CD4-positive, alpha-beta T cell treated with Interleukin-15 for 4 hours (primary cell): ENCODE measurements at regions not wholly inside any gene's neighbourhood (a gene's known extent, or its start where the extent isn't known, plus 50 kb on each side); places are given as distances from the start of the nearest gene placed in this dataset.
A peak's percentile ranks its signal among the peaks of the same experiment; 100 is the strongest.

Experiments used
- DNase-seq: peaks from one replicate; pipeline ENCODE4 v3.0.0-alpha.2; 2020; ENCODE audit warnings: low spot score

- DNase-seq, result no peak
Observed at GRCh38 chr3:71879089-71879488, 94.1 kb upstream of the PROK2 start.

GRCh38 chr3:71876135-71877105, 91.5 kb upstream of the PROK2 start:
- DNase-seq, result no peak

GRCh38 chr3:71875461-71875947, 90.6 kb upstream of the PROK2 start:
- peak; percentile 73 for DNase-seq

- no peak for DNase-seq
Observed at GRCh38 chr3:71874618-71875017, 89.7 kb upstream of the PROK2 start.

DNA sequence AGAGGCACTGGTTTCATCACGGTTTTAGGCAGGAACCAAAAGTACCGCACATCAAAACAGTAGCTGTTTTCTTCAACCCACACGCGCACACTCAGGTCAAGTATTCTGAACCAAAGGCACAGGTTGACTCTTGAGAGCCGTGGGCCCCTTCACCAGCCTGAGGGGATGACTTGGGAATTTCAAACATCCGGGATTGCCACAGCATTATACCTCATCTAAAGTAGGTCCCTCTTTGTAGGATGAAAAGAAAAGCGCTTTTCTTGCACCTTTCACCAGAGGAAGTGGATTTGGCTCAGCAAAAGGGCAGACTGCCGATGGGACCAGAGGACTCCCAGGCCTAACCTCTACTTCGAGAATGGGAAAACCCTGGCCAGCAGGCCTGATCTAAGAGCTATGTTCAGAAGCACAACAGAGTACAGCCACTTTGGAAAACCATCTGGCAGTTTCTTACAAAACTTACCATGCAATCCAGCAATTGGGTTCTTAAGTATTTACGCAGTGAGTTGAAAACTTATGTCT, 88.2 kb upstream of the PROK2 start:
- no peak for DNase-seq

DNA sequence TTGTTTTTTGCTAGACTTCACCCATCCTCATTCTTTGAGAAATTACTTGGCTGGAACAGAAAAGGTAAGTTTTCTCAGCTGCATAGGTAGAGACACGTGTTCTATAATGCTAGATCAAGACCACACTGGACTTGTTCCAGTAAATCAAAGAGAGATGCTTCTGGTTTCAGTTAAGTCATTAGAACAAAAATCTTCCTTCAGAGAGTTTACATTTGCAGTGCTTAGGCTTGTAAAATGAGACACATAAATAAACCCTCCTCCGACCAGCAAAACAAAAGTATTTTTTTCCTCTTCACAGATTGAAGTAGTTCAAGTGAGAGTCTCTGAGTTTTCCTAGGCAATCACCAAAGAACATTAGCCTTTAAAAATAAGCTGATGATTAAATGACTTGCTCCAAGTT, 87.3 kb upstream of the PROK2 start:
- DNase-seq, result no peak

DNA sequence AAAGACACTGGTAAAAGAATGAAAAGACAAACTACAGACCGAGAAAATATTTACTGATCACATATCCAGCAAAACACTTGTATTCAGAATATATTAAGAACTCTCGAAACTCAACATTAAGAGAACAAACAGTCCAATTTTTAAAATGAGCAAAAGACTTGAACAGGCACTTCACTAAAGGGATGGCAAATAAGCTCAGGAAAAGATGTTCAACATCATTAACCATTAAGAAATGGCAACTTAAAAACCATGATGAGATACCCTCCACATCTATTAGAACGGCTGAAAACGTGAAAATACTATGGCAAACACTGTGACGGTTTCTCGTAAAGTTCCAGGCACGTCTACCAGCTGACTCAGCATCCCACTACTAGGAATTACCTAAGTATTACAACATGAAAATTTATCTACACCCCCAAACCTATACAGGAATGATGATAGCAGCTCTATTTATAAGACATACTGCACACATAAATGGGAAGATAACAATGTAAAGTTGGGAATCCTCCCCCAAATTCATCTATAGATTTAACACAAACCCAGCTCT, 86.1 kb upstream of the PROK2 start:
- DNase-seq, result no peak

DNA sequence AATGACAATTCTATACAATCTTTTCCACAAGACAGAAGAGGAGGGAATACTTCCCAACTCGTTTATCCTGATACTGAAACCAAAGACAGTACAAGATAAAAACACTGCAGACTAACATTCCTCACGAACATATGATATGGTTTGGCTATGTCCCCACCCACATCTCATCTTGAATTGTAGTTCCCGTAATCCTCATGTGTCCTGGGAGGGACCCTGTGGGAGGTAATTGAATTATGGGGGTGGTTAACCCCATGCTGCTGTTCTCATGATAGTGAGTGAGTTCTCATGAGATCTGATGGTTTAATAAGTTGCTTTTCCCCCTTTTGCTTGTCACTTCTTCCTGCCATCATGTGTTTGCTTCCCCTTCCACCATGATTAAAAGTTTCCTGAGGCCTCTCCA, 83.9 kb upstream of the PROK2 start:
- no peak for DNase-seq

GRCh38 chr3:71865727-71866126, 80.8 kb upstream of the PROK2 start:
- DNase-seq, result no peak

DNA sequence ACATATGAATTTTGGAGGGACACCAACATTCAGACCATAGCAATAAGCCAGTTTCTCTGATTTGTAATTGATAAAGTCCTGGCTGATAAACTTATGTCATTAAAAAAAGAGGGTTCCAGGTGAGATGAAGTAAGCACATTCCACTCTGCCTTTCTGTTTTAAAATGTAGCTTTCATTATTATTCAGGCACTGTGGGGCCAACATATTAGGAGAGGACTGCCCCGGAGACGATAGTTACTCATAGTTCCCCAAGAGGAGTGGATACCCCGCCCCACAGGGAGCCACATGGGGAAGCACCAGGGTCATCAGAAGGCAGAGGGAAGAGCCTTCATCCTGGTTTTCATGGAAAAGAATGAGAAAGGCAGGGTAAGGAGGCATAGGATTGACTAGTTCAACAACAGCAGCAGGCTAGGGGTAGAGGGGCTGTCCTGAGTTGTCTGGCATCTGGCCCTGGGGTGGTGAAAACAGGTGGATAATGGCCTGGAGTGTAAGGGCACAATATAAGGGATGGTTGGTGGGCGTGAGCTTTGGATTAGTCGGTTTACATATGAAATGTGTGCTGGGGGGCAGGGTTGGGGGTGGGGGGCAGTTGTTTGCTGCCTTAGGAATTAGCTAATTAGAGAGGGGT, 78.7 kb upstream of the PROK2 start:
- no peak for DNase-seq

- no peak for DNase-seq
Observed at GRCh38 chr3:71862371-71863140, 77.6 kb upstream of the PROK2 start.

DNA sequence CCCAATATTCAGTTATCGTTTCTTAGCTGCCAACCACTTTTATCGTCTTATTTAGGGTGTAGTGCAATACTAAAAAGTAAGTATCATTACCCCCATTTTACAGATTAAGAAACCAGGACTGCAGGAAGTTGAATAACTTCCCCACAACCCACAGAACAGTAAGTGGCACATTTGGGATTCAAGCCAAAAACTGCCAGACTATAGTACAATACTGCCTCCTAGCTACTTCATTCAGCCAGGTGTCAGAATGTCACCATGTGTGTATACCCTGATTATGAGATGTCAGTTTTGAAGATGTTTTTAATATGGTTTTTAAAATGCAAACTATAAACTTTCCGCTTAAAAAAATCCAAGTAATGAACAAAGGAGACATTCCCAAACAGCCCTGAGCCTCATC, 74.2 kb upstream of the PROK2 start:
- peak; percentile 67 for DNase-seq

GRCh38 chr3:71858503-71859122, 73.7 kb upstream of the PROK2 start:
- DNase-seq, result no peak

GRCh38 chr3:71857956-71858355, 73.0 kb upstream of the PROK2 start:
- no peak for DNase-seq

DNA sequence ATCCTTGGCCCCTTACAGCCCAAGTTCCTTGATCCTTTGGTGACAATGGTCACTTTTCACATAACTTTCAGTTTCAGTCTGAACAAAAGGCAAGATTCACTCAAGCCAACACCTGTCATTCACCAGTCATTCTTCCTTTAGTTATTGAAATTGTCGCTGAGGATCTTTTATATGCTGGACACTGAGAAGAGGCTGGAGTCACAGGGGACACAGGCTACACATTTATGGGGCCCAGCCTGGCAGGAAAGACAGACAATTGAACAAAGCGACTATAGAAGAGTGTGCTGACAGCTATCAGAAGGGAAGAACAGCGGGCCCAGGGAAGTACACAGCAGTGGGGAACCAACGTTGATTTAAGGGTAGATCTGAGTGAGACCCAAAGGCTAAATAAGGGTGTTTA, 69.8 kb upstream of the PROK2 start:
- DNase-seq, result no peak

GRCh38 chr3:71854096-71854495, 69.1 kb upstream of the PROK2 start:
- DNase-seq, result no peak

DNA sequence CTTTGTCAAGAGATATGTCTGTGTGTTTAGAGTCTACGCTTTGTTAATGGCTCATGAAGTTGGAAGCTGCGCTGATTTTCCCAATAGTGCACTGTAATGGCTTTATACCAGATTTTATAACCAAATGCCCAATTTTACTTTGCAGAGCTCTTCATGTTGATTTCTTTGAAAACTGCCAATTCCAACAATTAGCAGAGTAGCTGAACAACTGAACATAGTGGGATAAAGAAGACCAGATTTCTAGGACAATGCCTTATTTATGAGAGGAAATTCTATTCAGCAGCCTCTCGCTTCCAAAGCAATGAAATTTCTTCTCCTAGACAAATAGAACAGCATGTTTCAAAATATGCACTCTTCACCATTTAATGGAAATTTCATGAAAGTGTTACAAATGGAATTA, 66.9 kb upstream of the PROK2 start:
- DNase-seq, result no peak

DNA sequence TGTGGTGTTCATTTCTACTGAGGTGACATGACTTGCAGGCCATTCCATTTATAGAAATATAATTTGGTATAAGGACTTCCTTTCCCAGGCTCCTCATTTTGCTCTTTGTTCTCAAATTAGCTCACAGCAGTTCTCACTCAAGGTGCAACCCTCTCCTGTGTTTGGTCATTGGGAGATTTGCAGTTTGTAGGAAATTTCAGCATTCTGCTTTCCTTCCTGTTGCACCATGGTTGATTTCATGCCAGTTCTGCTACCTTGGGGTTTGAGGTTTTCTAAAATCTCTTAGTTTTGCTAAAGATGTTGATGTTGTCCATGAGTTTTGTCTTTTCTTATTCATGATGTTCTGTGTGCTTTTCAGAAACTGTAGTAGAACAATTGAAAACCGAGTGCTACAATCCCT, 65.7 kb upstream of the PROK2 start:
- DNase-seq, result no peak

GRCh38 chr3:71849681-71850080, 64.7 kb upstream of the PROK2 start:
- no peak for DNase-seq

- DNase-seq, result no peak
Observed at GRCh38 chr3:71847794-71848193, 62.8 kb upstream of the PROK2 start.

- DNase-seq, result no peak
Observed at GRCh38 chr3:71846185-71846584, 61.2 kb upstream of the PROK2 start.

GRCh38 chr3:71843071-71843470, 58.1 kb upstream of the PROK2 start:
- DNase-seq, result no peak
